ENCODE measurements at regions not wholly inside any gene's neighbourhood (a gene's known extent, or its start where the extent isn't known, plus 50 kb on each side); places are given as distances from the start of the nearest gene placed in this dataset.

GRCh38 chr2:57097855-57098254 lies 914.1 kb downstream of the CCDC85A start:
- Mint-ChIP-seq H3K9me3 (peaks cover 55% of the 10 kb centered on the region), H3K4me3 (no peak overlapping the region), H3K27ac (no peak overlapping the region), H3K4me1 (ENCODE audit: low read depth) (no peaks in the 10 kb centered on the region), H3K36me3 (ENCODE audit: low read depth) (no peaks in the 10 kb centered on the region), H3K27me3 (ENCODE audit: low read depth) (no peaks in the 10 kb centered on the region)
- no peak for DNase-seq (ENCODE audit: low spot score)

GRCh38 chr2:57100436-57100835 lies 916.6 kb downstream of the CCDC85A start:
- Mint-ChIP-seq H3K4me3 (no peak overlapping the region), H3K4me1 (ENCODE audit: low read depth) (no peaks in the 10 kb centered on the region), H3K27me3 (ENCODE audit: low read depth) (no peaks in the 10 kb centered on the region), H3K9me3 (peaks cover 51% of the 10 kb centered on the region), H3K36me3 (ENCODE audit: low read depth) (no peaks in the 10 kb centered on the region), H3K27ac (no peak overlapping the region)
- no peak for DNase-seq (ENCODE audit: low spot score)

GRCh38 chr2:57105694-57106093 lies 921.9 kb downstream of the CCDC85A start:
- Mint-ChIP-seq H3K27ac (no peak overlapping the region), H3K27me3 (ENCODE audit: low read depth) (no peaks in the 10 kb centered on the region), H3K4me1 (ENCODE audit: low read depth) (no peaks in the 10 kb centered on the region), H3K9me3 (peaks cover 51% of the 10 kb centered on the region), H3K4me3 (no peak overlapping the region), H3K36me3 (ENCODE audit: low read depth) (no peaks in the 10 kb centered on the region)
- DNase-seq (ENCODE audit: low spot score) = no peak

DNA sequence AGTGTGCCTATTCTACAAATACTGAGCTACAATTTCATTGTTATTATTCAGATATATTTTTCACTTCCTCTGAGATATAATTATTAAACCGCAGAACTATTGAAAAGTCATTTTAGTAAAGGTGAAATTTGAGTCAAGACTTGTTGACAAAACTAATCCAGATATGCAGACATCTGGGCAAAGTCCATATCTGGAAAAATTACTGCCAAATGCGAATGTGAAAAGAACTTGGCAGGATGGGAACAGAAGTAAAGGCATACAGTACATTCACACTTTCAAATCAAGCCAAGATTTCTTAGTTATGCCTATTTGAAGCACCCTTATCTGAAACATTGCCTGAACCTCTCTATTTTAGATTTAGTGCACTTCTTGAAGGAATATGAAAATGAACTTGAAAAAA lies 923.6 kb downstream of the CCDC85A start:
- Mint-ChIP-seq H3K4me1 (ENCODE audit: low read depth) (no peaks in the 10 kb centered on the region), H3K9me3 (peaks cover 40% of the 10 kb centered on the region), H3K27me3 (ENCODE audit: low read depth) (no peaks in the 10 kb centered on the region), H3K4me3 (no peak overlapping the region), H3K27ac (no peak overlapping the region), H3K36me3 (ENCODE audit: low read depth) (no peaks in the 10 kb centered on the region)
- no peak for DNase-seq (ENCODE audit: low spot score)

DNA sequence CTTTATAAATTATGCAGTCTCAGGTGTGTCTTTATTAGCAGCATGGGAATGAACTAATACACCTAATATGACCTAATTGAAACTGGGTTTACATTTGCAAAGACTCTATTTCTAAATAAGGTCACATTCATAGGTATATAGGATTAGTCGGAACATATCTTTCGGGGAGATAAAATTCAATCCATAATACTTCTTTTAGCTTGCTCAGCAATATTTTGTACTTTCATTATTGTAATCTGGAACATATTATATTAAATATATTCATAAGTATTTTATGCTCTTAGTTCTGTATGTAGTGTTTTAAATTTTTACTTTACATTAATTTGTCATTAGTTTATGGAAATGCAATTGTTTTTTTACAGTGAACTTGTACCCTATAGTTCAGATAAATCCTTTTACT lies 927.7 kb downstream of the CCDC85A start:
- Mint-ChIP-seq H3K27me3 (ENCODE audit: low read depth) (no peaks in the 10 kb centered on the region), H3K27ac (no peak overlapping the region), H3K4me1 (ENCODE audit: low read depth) (no peaks in the 10 kb centered on the region), H3K4me3 (no peak overlapping the region), H3K36me3 (ENCODE audit: low read depth) (no peaks in the 10 kb centered on the region), H3K9me3 (peaks cover 44% of the 10 kb centered on the region)
- DNase-seq (ENCODE audit: low spot score) = no peak

- Mint-ChIP-seq H3K36me3 (ENCODE audit: low read depth) (no peaks in the 10 kb centered on the region), H3K27me3 (ENCODE audit: low read depth) (no peaks in the 10 kb centered on the region), H3K9me3 (peaks cover 9% of the 10 kb centered on the region), H3K4me1 (ENCODE audit: low read depth) (no peaks in the 10 kb centered on the region), H3K4me3 (no peak overlapping the region), H3K27ac (no peak overlapping the region)
- DNase-seq (ENCODE audit: low spot score) = no peak
Measured at GRCh38 chr2:57119141-57119540, 927.5 kb upstream of the VRK2 start.

GRCh38 chr2:57126410-57126809 lies 920.2 kb upstream of the VRK2 start:
- Mint-ChIP-seq H3K27me3 (ENCODE audit: low read depth) (no peaks in the 10 kb centered on the region), H3K4me1 (ENCODE audit: low read depth) (no peaks in the 10 kb centered on the region), H3K36me3 (ENCODE audit: low read depth) (no peaks in the 10 kb centered on the region), H3K27ac (no peak overlapping the region), H3K9me3 (peaks cover 9% of the 10 kb centered on the region), H3K4me3 (no peak overlapping the region)
- DNase-seq (ENCODE audit: low spot score) = no peak

GRCh38 chr2:57139179-57139578 lies 907.4 kb upstream of the VRK2 start:
- Mint-ChIP-seq H3K9me3 (peaks cover 19% of the 10 kb centered on the region), H3K4me1 (ENCODE audit: low read depth) (no peaks in the 10 kb centered on the region), H3K27me3 (ENCODE audit: low read depth) (no peaks in the 10 kb centered on the region), H3K4me3 (no peak overlapping the region), H3K36me3 (ENCODE audit: low read depth) (no peaks in the 10 kb centered on the region), H3K27ac (no peak overlapping the region)
- no peak for DNase-seq (ENCODE audit: low spot score)

GRCh38 chr2:57141269-57141668 lies 905.3 kb upstream of the VRK2 start:
- no peak for DNase-seq (ENCODE audit: low spot score)
- H3K36me3 Mint-ChIP-seq (ENCODE audit: low read depth) = peaks cover 2% of the 10 kb centered on the region
- no peak overlapping the region for H3K4me3 Mint-ChIP-seq
- no peak overlapping the region for H3K27ac Mint-ChIP-seq
- H3K9me3 Mint-ChIP-seq = peaks cover 23% of the 10 kb centered on the region
- H3K4me1 Mint-ChIP-seq (ENCODE audit: low read depth) = no peaks in the 10 kb centered on the region
- no peaks in the 10 kb centered on the region for H3K27me3 Mint-ChIP-seq (ENCODE audit: low read depth)

DNA sequence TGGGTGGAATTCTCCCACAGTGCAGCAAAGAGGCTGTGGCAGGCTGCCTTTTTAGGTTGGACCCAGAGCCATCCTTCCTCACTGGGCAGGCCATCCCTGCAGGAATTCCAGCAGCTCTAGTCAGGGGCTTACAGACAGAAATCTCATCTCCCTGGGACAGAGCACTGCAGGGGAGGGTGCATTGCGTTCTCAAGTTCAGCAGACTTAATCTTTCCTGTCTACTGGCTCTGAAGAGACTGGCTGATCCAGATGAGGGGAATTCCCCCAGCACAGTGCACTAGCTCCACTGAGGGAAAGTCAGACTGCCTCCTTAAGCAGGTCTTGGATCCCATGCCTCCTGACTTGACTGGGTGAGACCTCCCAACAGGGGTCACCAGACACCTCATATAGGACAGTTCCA lies 899.7 kb upstream of the VRK2 start:
- Mint-ChIP-seq H3K4me3 (no peak overlapping the region), H3K4me1 (ENCODE audit: low read depth) (no peaks in the 10 kb centered on the region), H3K27ac (no peak overlapping the region), H3K36me3 (ENCODE audit: low read depth) (peaks cover 2% of the 10 kb centered on the region), H3K9me3 (peaks cover 59% of the 10 kb centered on the region), H3K27me3 (ENCODE audit: low read depth) (no peaks in the 10 kb centered on the region)
- no peak for DNase-seq (ENCODE audit: low spot score)

GRCh38 chr2:57156231-57156924 lies 890.2 kb upstream of the VRK2 start:
- Mint-ChIP-seq H3K27ac (no peak overlapping the region), H3K9me3 (peaks cover 11% of the 10 kb centered on the region), H3K27me3 (ENCODE audit: low read depth) (no peaks in the 10 kb centered on the region), H3K4me1 (ENCODE audit: low read depth) (no peaks in the 10 kb centered on the region), H3K36me3 (ENCODE audit: low read depth) (no peaks in the 10 kb centered on the region), H3K4me3 (no peak overlapping the region)
- DNase-seq (ENCODE audit: low spot score) = no peak

DNA sequence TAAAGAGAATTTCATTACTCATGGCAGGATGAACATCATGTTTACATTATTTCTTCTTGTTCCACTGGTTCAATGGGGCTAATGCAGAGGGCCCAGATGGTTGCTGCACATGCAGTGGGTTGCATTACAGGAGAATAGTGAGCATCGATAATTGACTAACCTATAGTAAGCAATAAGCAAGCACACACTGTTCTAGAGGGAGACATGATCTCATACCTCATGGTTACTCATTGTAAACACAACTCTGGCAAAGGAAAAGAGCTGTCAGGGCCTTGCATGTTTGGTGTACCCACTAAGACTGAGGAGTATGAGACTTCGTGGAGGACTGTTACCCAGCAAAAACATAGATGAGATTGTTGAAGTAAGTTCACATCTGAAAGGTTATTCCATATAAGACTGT lies 885.6 kb upstream of the VRK2 start:
- H3K9me3 Mint-ChIP-seq = peaks cover 12% of the 10 kb centered on the region

GRCh38 chr2:57177176-57177575 lies 869.4 kb upstream of the VRK2 start:
- no peaks in the 10 kb centered on the region for H3K36me3 Mint-ChIP-seq (ENCODE audit: low read depth)
- no peaks in the 10 kb centered on the region for H3K27me3 Mint-ChIP-seq (ENCODE audit: low read depth)
- no peaks in the 10 kb centered on the region for H3K4me1 Mint-ChIP-seq (ENCODE audit: low read depth)

More for the DNA sequence above, 885.6 kb upstream of the VRK2 start:
- Mint-ChIP-seq H3K27me3 (ENCODE audit: low read depth) (no peaks in the 10 kb centered on the region), H3K36me3 (ENCODE audit: low read depth) (no peaks in the 10 kb centered on the region), H3K27ac (no peak overlapping the region), H3K4me1 (ENCODE audit: low read depth) (no peaks in the 10 kb centered on the region), H3K4me3 (no peak overlapping the region)
- DNase-seq (ENCODE audit: low spot score) = no peak

DNA sequence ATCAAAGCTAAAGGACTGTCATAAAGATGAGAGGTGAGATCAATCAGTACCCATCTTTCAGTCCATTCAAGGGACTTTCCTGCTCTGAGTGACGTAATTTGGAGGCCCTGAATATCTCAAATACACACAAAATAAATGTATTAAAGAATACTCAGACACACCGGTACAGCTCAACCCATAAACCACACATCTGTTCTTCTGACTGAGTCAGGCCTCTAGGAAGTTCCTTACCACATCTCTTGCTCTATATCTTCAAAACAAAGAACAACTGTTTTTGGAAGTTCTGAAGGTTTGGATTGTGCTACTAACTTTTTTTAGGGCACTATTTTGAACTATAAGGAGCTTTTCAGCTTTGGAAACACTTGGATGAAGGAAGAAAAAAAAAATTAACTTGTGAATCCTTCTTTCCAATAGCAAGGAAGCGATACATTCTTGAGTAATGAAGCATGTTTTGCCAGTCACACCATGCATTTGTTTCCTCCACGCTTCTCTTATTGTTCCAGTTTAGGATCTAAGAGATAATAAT lies 866.5 kb upstream of the VRK2 start:
- DNase-seq (ENCODE audit: low spot score) = no peak
- H3K4me3 Mint-ChIP-seq = no peak overlapping the region
- H3K9me3 Mint-ChIP-seq = peaks cover 12% of the 10 kb centered on the region
- H3K4me1 Mint-ChIP-seq (ENCODE audit: low read depth) = no peaks in the 10 kb centered on the region
- H3K36me3 Mint-ChIP-seq (ENCODE audit: low read depth) = no peaks in the 10 kb centered on the region
- H3K27me3 Mint-ChIP-seq (ENCODE audit: low read depth) = no peaks in the 10 kb centered on the region
- H3K27ac Mint-ChIP-seq = no peak overlapping the region

More at GRCh38 chr2:57177176-57177575, 869.4 kb upstream of the VRK2 start:
- DNase-seq (ENCODE audit: low spot score) = no peak
- H3K9me3 Mint-ChIP-seq = peaks cover 17% of the 10 kb centered on the region
- H3K27ac Mint-ChIP-seq = no peak overlapping the region
- H3K4me3 Mint-ChIP-seq = no peak overlapping the region

GRCh38 chr2:57180678-57181077 lies 865.9 kb upstream of the VRK2 start:
- Mint-ChIP-seq H3K4me3 (no peak overlapping the region), H3K27me3 (ENCODE audit: low read depth) (no peaks in the 10 kb centered on the region), H3K4me1 (ENCODE audit: low read depth) (no peaks in the 10 kb centered on the region), H3K27ac (no peak overlapping the region), H3K36me3 (ENCODE audit: low read depth) (no peaks in the 10 kb centered on the region), H3K9me3 (peaks cover 12% of the 10 kb centered on the region)
- DNase-seq (ENCODE audit: low spot score) = no peak

Data from T-helper 2 cell treated with Interferon-gamma antibody and Interleukin-4, amounts not matched to agents 5 μg/mL and 100 μg/mL, for 36 hours (primary cell).